Parathyroid adenoma (tissue), 2 donors: ENCODE measurements at regions not wholly inside any gene's neighbourhood (a gene's known extent, or its start where the extent isn't known, plus 50 kb on each side); places are given as distances from the start of the nearest gene placed in this dataset.
A peak's percentile ranks its signal among the peaks of the same experiment; 100 is the strongest.

Experiments used
- H2AFZ ChIP-seq: fragments of 300-600 bp; sonication (generic); one replicate; pipeline ENCODE4 v1.7.0; 2017; ENCODE audit warnings: antibody characterized with exemption, mild to moderate bottlenecking
- H3K27ac ChIP-seq: fragments of 300-600 bp; sonication (generic); one replicate; pipeline ENCODE4 v1.7.0; 2017
- H3K27me3 ChIP-seq: fragments of 300-600 bp; sonication (generic); one replicate; pipeline ENCODE4 v1.7.0; 2017; ENCODE audit warnings: low read length; ENCODE audit not compliant: control insufficient read depth, insufficient read depth
- H3K36me3 ChIP-seq: fragments of 300-600 bp; sonication (generic); one replicate; pipeline ENCODE4 v1.7.0; 2017; ENCODE audit warnings: low read length; ENCODE audit not compliant: control insufficient read depth, insufficient read depth
- H3K4me1 ChIP-seq: fragments of 300-600 bp; sonication (generic); one replicate; pipeline ENCODE4 v1.7.0; 2017; ENCODE audit warnings: control low read depth
- H3K4me2 ChIP-seq: fragments of 300-600 bp; sonication (generic); one replicate; pipeline ENCODE4 v1.7.0; 2017; ENCODE audit warnings: low read length
- H3K4me3 ChIP-seq: fragments of 300-600 bp; sonication (generic); one replicate; pipeline ENCODE4 v1.7.0; 2017; ENCODE audit warnings: low read depth, low read length
- H3K79me2 ChIP-seq: fragments of 300-600 bp; sonication (generic); one replicate; pipeline ENCODE4 v1.7.0; 2017; ENCODE audit warnings: control low read depth
- H3K9ac ChIP-seq: fragments of 300-600 bp; sonication (generic); one replicate; pipeline ENCODE4 v1.7.0; 2017; ENCODE audit warnings: mild to moderate bottlenecking
- H3K9me3 ChIP-seq: fragments of 300-600 bp; sonication (generic); one replicate; pipeline ENCODE4 v1.7.0; 2017; ENCODE audit warnings: low read length; ENCODE audit not compliant: control insufficient read depth
- TF ChIP-seq, protein P1 (sequence below): fragments of 300-600 bp; sonication (generic); IDR thresholded peaks from one replicate; pipeline ENCODE4 v1.7.0; 2017; ENCODE audit warnings: antibody characterized with exemption, mild to moderate bottlenecking
- donor health status: primary hyperparathyroidism.

DNA sequence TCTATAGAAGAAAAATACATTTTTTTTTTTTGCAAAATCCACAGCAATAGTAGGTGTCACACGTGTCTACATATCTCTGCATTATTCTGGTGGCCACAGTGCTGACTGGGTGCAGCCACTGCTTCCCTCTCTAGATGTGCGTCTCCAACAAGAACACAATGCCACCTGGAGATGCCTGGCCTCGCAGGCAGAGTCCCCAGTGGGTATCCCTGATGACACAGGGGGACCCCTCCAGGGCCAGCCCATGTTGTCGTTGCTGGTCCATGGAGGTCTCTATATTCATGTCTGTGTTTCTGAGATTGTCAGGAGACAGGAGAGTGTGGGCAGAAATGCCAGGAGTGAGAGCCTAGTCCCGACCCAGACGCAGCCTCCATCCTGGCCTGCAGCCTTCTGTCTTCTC, 345.9 kb upstream of the SHH start:
- Histone ChIP-seq H3K4me2 (no peak overlapping the region), H3K27me3 (no peaks in the 10 kb centered on the region), H3K4me3 (no peak overlapping the region), H3K4me1 (no peaks in the 10 kb centered on the region), H3K79me2 (no peaks in the 10 kb centered on the region), H2AFZ (no peak overlapping the region), H3K9ac (no peak overlapping the region), H3K9me3 (no peaks in the 10 kb centered on the region), H3K27ac (no peak overlapping the region), H3K36me3 (no peaks in the 10 kb centered on the region)
- TF ChIP-seq, protein P1, sequence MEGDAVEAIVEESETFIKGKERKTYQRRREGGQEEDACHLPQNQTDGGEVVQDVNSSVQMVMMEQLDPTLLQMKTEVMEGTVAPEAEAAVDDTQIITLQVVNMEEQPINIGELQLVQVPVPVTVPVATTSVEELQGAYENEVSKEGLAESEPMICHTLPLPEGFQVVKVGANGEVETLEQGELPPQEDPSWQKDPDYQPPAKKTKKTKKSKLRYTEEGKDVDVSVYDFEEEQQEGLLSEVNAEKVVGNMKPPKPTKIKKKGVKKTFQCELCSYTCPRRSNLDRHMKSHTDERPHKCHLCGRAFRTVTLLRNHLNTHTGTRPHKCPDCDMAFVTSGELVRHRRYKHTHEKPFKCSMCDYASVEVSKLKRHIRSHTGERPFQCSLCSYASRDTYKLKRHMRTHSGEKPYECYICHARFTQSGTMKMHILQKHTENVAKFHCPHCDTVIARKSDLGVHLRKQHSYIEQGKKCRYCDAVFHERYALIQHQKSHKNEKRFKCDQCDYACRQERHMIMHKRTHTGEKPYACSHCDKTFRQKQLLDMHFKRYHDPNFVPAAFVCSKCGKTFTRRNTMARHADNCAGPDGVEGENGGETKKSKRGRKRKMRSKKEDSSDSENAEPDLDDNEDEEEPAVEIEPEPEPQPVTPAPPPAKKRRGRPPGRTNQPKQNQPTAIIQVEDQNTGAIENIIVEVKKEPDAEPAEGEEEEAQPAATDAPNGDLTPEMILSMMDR = no peak

DNA sequence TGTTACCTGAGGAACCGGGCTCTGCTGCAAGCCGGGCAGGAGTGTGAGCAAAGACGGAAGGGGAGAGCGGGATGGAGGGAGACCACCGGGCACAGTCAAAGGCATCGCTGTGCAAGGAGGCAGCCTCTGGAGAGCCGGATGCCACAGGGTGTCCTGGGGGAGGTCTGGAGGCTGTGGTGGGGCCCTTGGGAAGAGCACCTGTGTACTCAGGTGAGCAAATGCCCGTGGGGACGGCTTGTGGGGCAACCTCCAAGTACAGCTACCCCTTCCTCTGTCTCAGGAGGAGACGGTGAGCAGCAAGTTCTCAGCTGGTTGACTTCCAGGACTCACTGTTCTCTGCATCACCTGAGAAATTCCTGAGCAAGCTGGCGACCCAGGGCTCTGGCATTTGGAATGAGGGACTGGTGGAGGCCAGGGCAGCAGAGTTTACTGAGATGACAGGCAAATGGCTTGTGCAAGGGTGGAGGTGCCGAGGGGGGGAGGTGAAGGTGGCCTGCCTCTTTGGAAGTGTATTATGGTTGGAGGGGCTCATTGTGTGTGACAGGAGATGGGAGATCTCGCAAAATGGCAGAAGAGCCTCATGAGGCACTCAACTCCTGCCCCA, 345.2 kb upstream of the SHH start:
- Histone ChIP-seq H3K9ac (no peak overlapping the region), H3K79me2 (no peaks in the 10 kb centered on the region), H2AFZ (no peak overlapping the region), H3K27ac (no peak overlapping the region), H3K4me2 (no peak overlapping the region), H3K27me3 (no peaks in the 10 kb centered on the region), H3K4me3 (no peak overlapping the region), H3K36me3 (no peaks in the 10 kb centered on the region), H3K4me1 (no peaks in the 10 kb centered on the region), H3K9me3 (no peaks in the 10 kb centered on the region)
- TF ChIP-seq, protein P1 = no peak

DNA sequence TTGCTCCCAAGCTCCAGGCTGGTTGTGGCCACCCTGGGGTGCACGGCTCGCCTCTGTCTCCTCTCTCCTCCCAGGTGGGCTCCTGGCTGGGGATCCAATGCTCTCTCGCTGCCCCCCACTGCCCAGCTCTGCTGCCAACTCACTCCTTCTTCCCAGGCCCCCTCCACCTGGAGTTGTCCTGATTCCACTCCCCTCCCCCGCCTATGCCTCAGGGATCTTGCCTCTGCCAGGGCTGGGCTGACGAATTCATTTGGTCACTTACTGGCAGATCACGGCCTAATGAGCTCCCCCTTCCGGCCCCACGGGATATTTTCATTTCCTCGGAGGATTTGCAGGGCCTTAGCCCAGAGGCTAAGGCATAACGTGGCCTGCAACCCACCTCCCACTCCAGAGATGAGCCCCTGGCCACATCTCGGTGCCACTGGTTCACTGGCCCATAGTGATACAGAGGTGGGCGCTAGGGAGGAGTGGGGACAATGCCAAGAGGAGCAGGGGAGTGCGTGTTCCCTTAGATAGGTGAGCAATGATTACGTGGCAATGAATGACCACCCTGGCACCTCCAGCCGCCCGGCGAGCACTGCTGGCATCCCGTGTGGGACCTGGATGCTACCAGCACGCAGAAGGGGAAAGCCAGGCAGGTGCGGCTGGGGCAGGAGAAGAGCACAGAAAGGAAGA, 344.6 kb upstream of the SHH start:
- no peaks in the 10 kb centered on the region for H3K79me2 ChIP-seq
- H3K4me1 ChIP-seq = no peaks in the 10 kb centered on the region
- H3K9me3 ChIP-seq = no peaks in the 10 kb centered on the region
- no peak overlapping the region for H3K4me3 ChIP-seq
- no peak overlapping the region for H3K4me2 ChIP-seq
- no peaks in the 10 kb centered on the region for H3K36me3 ChIP-seq
- H2AFZ ChIP-seq = no peak overlapping the region
- no peak overlapping the region for H3K27ac ChIP-seq
- no peak overlapping the region for H3K9ac ChIP-seq
- H3K27me3 ChIP-seq = no peaks in the 10 kb centered on the region
- TF ChIP-seq, protein P1 = peak; percentile 5

DNA sequence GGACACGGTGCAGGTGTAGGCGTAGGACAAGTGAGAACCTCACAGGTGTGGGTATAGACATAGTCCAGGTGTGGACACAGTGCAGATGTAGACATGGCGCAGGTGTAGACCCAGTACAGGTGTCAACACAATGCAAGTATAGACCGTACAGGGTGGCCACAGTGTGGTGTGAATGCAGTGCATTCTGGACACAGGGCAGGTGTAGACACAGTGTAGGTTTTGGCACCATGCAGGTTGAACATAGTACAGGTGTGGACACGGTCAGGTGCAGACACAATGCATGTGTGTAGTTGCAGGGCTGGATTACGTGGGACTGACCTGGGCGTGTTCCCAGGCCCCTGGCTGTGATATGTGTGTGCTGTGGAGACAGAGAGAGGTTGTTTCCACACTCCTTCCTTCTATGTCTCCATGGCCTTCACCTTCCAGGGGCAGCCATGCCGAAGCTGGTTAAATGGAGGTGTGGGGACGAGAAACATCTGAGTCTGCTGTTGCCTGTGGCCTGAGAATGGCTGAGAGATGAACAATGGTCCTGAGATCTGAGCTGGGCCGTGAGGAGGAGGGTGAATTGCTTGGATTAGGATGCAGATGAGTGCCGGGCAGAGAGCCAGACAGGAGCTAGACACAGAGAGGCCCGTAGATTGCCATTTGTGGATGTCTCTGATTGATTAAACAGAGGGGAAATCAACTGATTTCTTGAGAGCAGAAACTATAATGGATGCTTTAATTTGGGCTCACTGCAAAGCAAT, 343.9 kb upstream of the SHH start:
- Histone ChIP-seq H3K9me3 (no peaks in the 10 kb centered on the region), H2AFZ (no peak overlapping the region), H3K4me2 (no peak overlapping the region), H3K27ac (no peak overlapping the region), H3K36me3 (no peaks in the 10 kb centered on the region), H3K27me3 (no peaks in the 10 kb centered on the region), H3K4me3 (no peak overlapping the region), H3K4me1 (no peaks in the 10 kb centered on the region), H3K79me2 (no peaks in the 10 kb centered on the region), H3K9ac (no peak overlapping the region)
- TF ChIP-seq, protein P1 = no peak
